ENCODE measurements at regions not wholly inside any gene's neighbourhood (a gene's known extent, or its start where the extent isn't known, plus 50 kb on each side); places are given as distances from the start of the nearest gene placed in this dataset.

GRCh38 chr14:104297313-104297704, 158.9 kb downstream of the KIF26A start (continued):
- TF ChIP-seq ZNF266 (tag by site-specific recombination; IDR thresholded peaks at IDR 0.05; ENCODE audit: low read depth) (no peak), ZNF488 (tag by site-specific recombination; IDR thresholded peaks at IDR 0.05) (no peak), ZNF211 (tag by site-specific recombination; IDR thresholded peaks at IDR 0.05; ENCODE audit: low read depth) (no peak), ZNF239 (tag by site-specific recombination; IDR thresholded peaks at IDR 0.05) (no peak), ZBTB10 (tag by site-specific recombination; IDR thresholded peaks at IDR 0.05) (no peak), SCRT2 (tag by site-specific recombination; IDR thresholded peaks at IDR 0.05) (no peak), HOXC10 (CRISPR knock-in tag; IDR thresholded peaks at IDR 0.05) (no peak), ZNF843 (tag by site-specific recombination; IDR thresholded peaks at IDR 0.05) (no peak)

- ChIA-PET POLR2A (no interaction called here), CTCF (interaction anchor here (0.5 to 0.6 kb wide), 2 partner anchors 102 to 254 kb away, joined by 3 to 5 read pairs; no protein-coding TSS in a partner anchor)
- TF ChIP-seq ZFP41 (tag by site-specific recombination; IDR thresholded peaks at IDR 0.05; ENCODE audit: borderline replicate concordance) (no peak), ZNF555 (tag by site-specific recombination; conservative IDR thresholded peaks at IDR 0.05) (no peak), ZNF292 (tag by site-specific recombination; IDR thresholded peaks at IDR 0.05; ENCODE audit: borderline replicate concordance, low read depth) (no peak), ZNF521 (tag by site-specific recombination; IDR thresholded peaks at IDR 0.05) (no peak), KLF8 (tag by site-specific recombination; IDR thresholded peaks at IDR 0.05) (no peak), WT1 (tag by site-specific recombination; IDR thresholded peaks at IDR 0.05) (no peak), ZNF776 (tag by site-specific recombination; IDR thresholded peaks at IDR 0.05; ENCODE audit: borderline replicate concordance) (no peak), ZNF529 (tag by site-specific recombination; IDR thresholded peaks at IDR 0.05; ENCODE audit: insufficient replicate concordance) (no peak), KLF17 (tag by site-specific recombination; IDR thresholded peaks at IDR 0.05) (no peak), AEBP2 (tag by site-specific recombination; IDR thresholded peaks at IDR 0.05; ENCODE audit: borderline replicate concordance) (no peak), ZNF221 (tag by site-specific recombination; IDR thresholded peaks at IDR 0.05; ENCODE audit: borderline replicate concordance) (no peak)
- no peak overlapping the region for H3K4me3 ChIP-seq (ENCODE audit: low read depth, low read length)
- no peaks in the 10 kb centered on the region for H3K9me3 ChIP-seq (ENCODE audit: control insufficient read depth, insufficient read depth, low read depth, low read length)
- no peak overlapping the region for H3K27ac ChIP-seq (ENCODE audit: extremely low read depth, low read depth, low read length)
- H3K4me1 ChIP-seq (ENCODE audit: control insufficient read depth, insufficient read depth, low read length) = no peaks in the 10 kb centered on the region
- H3K36me3 ChIP-seq (ENCODE audit: control insufficient read depth in 2 of 2, insufficient read depth in 1 of 2, low read length in 2 of 2) = no peaks in the 10 kb centered on the region
Observed at GRCh38 chr14:104297721-104298401, 159.5 kb downstream of the KIF26A start.

Data from HEK293 (cell line).